ENCODE measurements at regions not wholly inside any gene's neighbourhood (a gene's known extent, or its start where the extent isn't known, plus 50 kb on each side); places are given as distances from the start of the nearest gene placed in this dataset.
"Not testable (repeated sequence)": the region's sequence is repeated elsewhere in the genome, so short reads cannot be mapped to it uniquely, and the experiment has no call there.

DNA sequence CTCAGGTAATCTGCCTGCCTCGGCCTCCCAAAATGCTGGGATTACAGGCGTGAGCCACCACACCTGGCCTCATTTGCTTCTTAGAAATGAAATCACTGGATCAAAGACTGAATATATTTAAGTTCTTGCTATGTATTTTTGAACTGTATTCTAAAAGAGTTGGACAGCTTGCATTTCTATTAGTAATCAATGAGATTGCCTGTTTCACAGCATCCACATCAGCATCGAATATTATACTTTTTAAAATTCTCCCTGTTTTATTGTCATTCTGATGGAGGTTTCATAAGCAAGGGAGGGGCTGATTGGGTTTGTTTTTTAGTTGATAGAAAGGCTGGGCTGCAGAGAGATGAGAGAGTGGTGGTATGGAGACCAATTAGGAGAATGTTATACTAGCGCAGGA lies 68.7 kb upstream of the CREB3L1 start:
- Histone ChIP-seq H3K27me3 (ENCODE audit: control insufficient read depth in 5 of 5, insufficient read depth in 4 of 5, low read length in 5 of 5) (peaks cover 0 to 2% (median 0%) of the 10 kb centered on the region in 5 donors), H3K4me3 (ENCODE audit: low read depth in 1 of 5, low read length in 5 of 5) (no peak overlapping the region), H3K27ac (ENCODE audit: low read depth, low read length) (no peak overlapping the region), H3K9me3 (ENCODE audit: control insufficient read depth in 5 of 5, low read length in 5 of 5) (peaks cover 0 to 2% (median 0%) of the 10 kb centered on the region in 5 donors), H3K4me1 (ENCODE audit: control insufficient read depth in 5 of 5, insufficient read depth in 5 of 5, low read length in 5 of 5) (no peaks in the 10 kb centered on the region), H3K9ac (ENCODE audit: low read length in 5 of 5) (no peak overlapping the region), H3K36me3 (ENCODE audit: control insufficient read depth in 5 of 5, insufficient read depth in 5 of 5, low read length in 5 of 5) (no peaks in the 10 kb centered on the region)

DNA sequence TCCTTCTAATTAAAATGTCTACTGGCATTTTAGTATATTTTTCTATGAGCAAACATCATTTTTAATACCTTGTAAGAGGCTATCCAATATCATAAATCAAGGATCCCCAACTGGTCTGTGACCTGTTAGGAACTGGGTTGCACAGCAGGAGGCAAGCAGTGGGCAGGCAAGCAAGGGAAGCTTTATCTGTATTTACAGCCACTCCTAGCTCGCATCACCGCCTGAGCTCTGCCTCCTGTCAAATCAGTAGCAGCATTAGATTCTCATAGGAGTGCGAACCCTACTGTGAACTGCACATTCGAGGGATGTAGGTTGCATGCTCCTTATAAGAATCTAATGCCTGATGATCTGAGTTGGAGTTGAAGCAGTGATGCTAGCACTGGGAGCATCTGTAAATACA lies 70.2 kb upstream of the CREB3L1 start:
- H3K9ac ChIP-seq (ENCODE audit: low read length in 5 of 5) = no peak overlapping the region
- H3K4me1 ChIP-seq (ENCODE audit: control insufficient read depth in 5 of 5, insufficient read depth in 5 of 5, low read length in 5 of 5) = no peaks in the 10 kb centered on the region
- H3K9me3 ChIP-seq (ENCODE audit: control insufficient read depth in 5 of 5, low read length in 5 of 5) = peaks cover 0 to 2% (median 0%) of the 10 kb centered on the region in 5 donors
- no peak overlapping the region for H3K4me3 ChIP-seq (ENCODE audit: low read depth in 1 of 5, low read length in 5 of 5)
- H3K27ac ChIP-seq (ENCODE audit: low read depth, low read length) = no peak overlapping the region
- peaks cover 0 to 2% (median 0%) of the 10 kb centered on the region in 5 donors for H3K27me3 ChIP-seq (ENCODE audit: control insufficient read depth in 5 of 5, insufficient read depth in 4 of 5, low read length in 5 of 5)
- no peaks in the 10 kb centered on the region for H3K36me3 ChIP-seq (ENCODE audit: control insufficient read depth in 5 of 5, insufficient read depth in 5 of 5, low read length in 5 of 5)

DNA sequence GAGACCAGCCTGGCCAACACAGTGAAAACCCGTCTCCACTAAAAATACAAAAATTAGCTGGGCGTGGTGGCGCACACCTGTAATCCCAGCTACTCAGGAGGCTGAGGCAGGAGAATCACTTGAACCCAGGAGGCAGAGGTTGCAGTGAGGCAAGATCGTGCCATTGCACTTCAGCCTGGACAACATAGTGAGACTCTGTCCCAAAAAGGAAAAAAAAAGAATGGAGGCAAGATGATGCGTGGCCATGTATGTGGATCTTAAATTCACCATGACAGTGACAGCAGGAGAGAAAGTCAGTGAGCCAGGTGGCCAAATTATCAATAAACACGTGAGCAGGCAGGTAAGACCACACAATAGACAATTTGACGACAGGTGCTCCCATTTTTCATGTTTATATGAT lies 73.0 kb upstream of the CREB3L1 start:
- H3K27me3 ChIP-seq (ENCODE audit: control insufficient read depth in 5 of 5, insufficient read depth in 4 of 5, low read length in 5 of 5); H3K27ac ChIP-seq (ENCODE audit: low read depth, low read length); H3K9ac ChIP-seq (ENCODE audit: low read length in 5 of 5); H3K4me3 ChIP-seq (ENCODE audit: low read depth in 1 of 5, low read length in 5 of 5); H3K4me1 ChIP-seq (ENCODE audit: control insufficient read depth in 5 of 5, insufficient read depth in 5 of 5, low read length in 5 of 5); H3K9me3 ChIP-seq (ENCODE audit: control insufficient read depth in 5 of 5, low read length in 5 of 5); H3K36me3 ChIP-seq (ENCODE audit: control insufficient read depth in 5 of 5, insufficient read depth in 5 of 5, low read length in 5 of 5): not testable (repeated sequence)

DNA sequence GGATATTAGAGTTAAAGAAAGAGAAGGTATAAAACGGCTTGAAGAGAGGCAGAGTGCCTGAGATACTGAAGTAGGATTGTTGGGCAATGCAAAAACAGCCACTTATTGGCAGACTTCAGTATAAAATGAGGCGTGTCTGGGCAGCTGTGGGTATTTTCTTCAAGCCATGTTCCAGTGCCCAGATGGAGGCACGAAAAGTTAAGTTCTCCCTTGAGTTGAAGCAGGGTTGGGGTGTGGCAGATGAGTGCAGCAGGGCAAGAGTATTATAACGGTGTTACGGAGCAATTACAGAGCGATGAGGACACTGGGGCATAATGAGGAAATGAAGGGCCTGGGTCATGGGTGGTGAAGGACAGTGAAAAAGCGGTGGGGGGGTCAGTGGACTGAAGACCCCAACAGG lies 73.7 kb upstream of the CREB3L1 start:
- H3K27ac ChIP-seq (ENCODE audit: low read depth, low read length) = no peak overlapping the region
- no peak overlapping the region for H3K9ac ChIP-seq (ENCODE audit: low read length in 5 of 5)
- H3K4me1 ChIP-seq (ENCODE audit: control insufficient read depth in 5 of 5, insufficient read depth in 5 of 5, low read length in 5 of 5) = no peaks in the 10 kb centered on the region
- no peaks in the 10 kb centered on the region for H3K36me3 ChIP-seq (ENCODE audit: control insufficient read depth in 5 of 5, insufficient read depth in 5 of 5, low read length in 5 of 5)
- peaks cover 0 to under 1% (median 0%) of the 10 kb centered on the region in 5 donors for H3K9me3 ChIP-seq (ENCODE audit: control insufficient read depth in 5 of 5, low read length in 5 of 5)
- H3K27me3 ChIP-seq (ENCODE audit: control insufficient read depth in 5 of 5, insufficient read depth in 4 of 5, low read length in 5 of 5) = peaks cover 0 to 8% (median 3%) of the 10 kb centered on the region in 5 donors
- no peak overlapping the region for H3K4me3 ChIP-seq (ENCODE audit: low read depth in 1 of 5, low read length in 5 of 5)

DNA sequence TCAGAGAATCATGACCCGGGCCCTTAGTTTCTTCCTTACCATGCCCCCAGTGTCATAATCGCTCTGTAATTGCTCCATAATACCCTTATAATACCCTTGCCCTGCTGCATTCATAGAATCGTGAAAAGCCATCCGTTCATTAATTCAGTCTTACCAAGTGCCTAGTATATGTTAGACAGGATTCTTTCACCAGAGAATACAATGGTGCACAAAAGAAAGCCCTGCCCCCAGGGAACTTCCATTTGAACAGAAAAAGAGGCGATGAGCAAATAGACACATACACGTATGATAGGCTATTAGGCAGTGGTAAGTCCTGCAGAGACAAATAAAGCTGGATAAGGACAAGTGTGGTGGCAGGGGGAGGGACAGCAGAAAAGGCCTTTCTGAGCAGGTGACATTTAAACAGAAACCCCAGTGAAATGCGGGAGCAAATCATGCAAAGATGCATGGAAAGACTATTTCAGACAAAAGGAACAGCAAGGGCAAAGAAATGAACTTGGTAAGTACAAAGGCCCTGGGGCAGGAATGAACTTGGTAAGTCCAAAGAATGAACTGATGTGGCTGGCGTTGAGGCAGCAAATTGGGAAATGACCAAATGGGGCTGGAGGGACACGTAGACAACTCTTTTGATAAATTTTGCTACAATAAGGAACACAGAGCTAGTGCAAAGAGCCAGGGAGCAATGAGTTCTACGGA lies 74.6 kb upstream of the CREB3L1 start:
- peaks cover 0 to 8% (median 7%) of the 10 kb centered on the region in 5 donors for H3K27me3 ChIP-seq (ENCODE audit: control insufficient read depth in 5 of 5, insufficient read depth in 4 of 5, low read length in 5 of 5)
- no peak overlapping the region for H3K9ac ChIP-seq (ENCODE audit: low read length in 5 of 5)
- no peaks in the 10 kb centered on the region for H3K9me3 ChIP-seq (ENCODE audit: control insufficient read depth in 5 of 5, low read length in 5 of 5)
- H3K36me3 ChIP-seq (ENCODE audit: control insufficient read depth in 5 of 5, insufficient read depth in 5 of 5, low read length in 5 of 5) = no peaks in the 10 kb centered on the region
- H3K4me1 ChIP-seq (ENCODE audit: control insufficient read depth in 5 of 5, insufficient read depth in 5 of 5, low read length in 5 of 5) = no peaks in the 10 kb centered on the region
- no peak overlapping the region for H3K4me3 ChIP-seq (ENCODE audit: low read depth in 1 of 5, low read length in 5 of 5)
- H3K27ac ChIP-seq (ENCODE audit: low read depth, low read length) = no peak overlapping the region

DNA sequence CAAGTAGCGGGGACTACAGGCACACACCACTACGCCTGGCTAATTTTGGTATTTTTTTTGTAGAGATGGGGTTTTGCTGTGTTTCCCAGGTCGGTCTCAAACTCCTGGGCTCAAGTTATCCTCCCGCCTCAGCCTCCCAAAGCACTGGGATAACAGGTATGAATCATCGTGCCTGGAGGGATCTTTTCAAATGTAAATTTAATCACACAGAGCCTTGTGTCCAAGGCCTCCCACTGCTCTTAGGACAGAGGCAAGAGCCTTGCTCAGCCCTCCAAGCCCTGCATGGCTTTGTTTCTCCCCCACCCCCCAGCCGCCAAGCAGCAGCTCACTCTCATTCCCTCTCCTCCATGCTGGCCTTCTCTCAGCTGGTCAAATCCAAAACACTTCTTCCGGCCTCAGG lies 75.3 kb upstream of the CREB3L1 start:
- no peaks in the 10 kb centered on the region for H3K36me3 ChIP-seq (ENCODE audit: control insufficient read depth in 5 of 5, insufficient read depth in 5 of 5, low read length in 5 of 5)

DNA sequence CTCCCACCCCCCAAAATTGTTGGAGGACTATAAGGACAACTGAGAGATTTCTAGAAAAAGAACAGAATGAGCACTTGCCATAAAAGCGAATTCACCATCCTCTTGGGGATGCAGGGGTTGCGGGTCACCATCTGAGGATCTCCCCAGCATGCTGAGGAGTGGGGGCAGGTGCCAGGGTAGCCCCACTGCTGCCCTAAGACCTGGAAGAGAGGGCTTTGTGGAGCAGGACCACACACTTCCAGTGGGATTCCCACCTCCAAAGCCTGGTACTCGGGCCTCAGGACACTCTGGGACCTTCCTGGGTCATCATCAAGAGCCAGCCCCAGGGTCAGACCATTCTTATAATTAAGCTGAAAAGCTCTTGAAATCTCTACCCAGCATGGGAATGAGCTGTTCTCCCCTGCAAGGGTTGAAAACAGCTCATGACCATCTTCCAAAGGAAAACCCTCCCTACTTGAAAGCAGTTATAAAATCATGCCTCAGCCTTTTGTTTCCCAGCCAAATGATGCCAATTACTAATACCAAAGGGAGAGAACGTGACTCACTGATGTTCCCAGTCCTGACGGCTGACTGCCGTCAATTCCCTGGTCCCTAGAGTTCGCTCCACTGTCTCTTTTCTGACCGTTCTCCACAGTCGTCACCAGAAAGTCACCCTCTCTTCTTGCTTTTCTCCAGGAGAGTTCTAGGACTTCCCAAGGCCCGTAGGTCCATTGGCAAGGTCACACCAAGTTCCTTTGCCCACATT lies 76.8 kb upstream of the CREB3L1 start:
- H3K4me3 ChIP-seq (ENCODE audit: low read depth in 1 of 5, low read length in 5 of 5) = no peak overlapping the region
- H3K36me3 ChIP-seq (ENCODE audit: control insufficient read depth in 5 of 5, insufficient read depth in 5 of 5, low read length in 5 of 5) = no peaks in the 10 kb centered on the region
- H3K9ac ChIP-seq (ENCODE audit: low read length in 5 of 5) = no peak overlapping the region
- H3K27ac ChIP-seq (ENCODE audit: low read depth, low read length) = no peak overlapping the region
- H3K4me1 ChIP-seq (ENCODE audit: control insufficient read depth in 5 of 5, insufficient read depth in 5 of 5, low read length in 5 of 5) = no peaks in the 10 kb centered on the region
- peaks cover 0 to 9% (median 7%) of the 10 kb centered on the region in 5 donors for H3K27me3 ChIP-seq (ENCODE audit: control insufficient read depth in 5 of 5, insufficient read depth in 4 of 5, low read length in 5 of 5)
- H3K9me3 ChIP-seq (ENCODE audit: control insufficient read depth in 5 of 5, low read length in 5 of 5) = no peaks in the 10 kb centered on the region

More for the DNA sequence above, 75.3 kb upstream of the CREB3L1 start:
- H3K4me3 ChIP-seq (ENCODE audit: low read depth in 1 of 5, low read length in 5 of 5) = no peak overlapping the region
- no peak overlapping the region for H3K9ac ChIP-seq (ENCODE audit: low read length in 5 of 5)
- H3K27me3 ChIP-seq (ENCODE audit: control insufficient read depth in 5 of 5, insufficient read depth in 4 of 5, low read length in 5 of 5) = peaks cover 0 to 9% (median 7%) of the 10 kb centered on the region in 5 donors
- no peaks in the 10 kb centered on the region for H3K9me3 ChIP-seq (ENCODE audit: control insufficient read depth in 5 of 5, low read length in 5 of 5)
- no peaks in the 10 kb centered on the region for H3K4me1 ChIP-seq (ENCODE audit: control insufficient read depth in 5 of 5, insufficient read depth in 5 of 5, low read length in 5 of 5)
- H3K27ac ChIP-seq (ENCODE audit: low read depth, low read length) = no peak overlapping the region

DNA sequence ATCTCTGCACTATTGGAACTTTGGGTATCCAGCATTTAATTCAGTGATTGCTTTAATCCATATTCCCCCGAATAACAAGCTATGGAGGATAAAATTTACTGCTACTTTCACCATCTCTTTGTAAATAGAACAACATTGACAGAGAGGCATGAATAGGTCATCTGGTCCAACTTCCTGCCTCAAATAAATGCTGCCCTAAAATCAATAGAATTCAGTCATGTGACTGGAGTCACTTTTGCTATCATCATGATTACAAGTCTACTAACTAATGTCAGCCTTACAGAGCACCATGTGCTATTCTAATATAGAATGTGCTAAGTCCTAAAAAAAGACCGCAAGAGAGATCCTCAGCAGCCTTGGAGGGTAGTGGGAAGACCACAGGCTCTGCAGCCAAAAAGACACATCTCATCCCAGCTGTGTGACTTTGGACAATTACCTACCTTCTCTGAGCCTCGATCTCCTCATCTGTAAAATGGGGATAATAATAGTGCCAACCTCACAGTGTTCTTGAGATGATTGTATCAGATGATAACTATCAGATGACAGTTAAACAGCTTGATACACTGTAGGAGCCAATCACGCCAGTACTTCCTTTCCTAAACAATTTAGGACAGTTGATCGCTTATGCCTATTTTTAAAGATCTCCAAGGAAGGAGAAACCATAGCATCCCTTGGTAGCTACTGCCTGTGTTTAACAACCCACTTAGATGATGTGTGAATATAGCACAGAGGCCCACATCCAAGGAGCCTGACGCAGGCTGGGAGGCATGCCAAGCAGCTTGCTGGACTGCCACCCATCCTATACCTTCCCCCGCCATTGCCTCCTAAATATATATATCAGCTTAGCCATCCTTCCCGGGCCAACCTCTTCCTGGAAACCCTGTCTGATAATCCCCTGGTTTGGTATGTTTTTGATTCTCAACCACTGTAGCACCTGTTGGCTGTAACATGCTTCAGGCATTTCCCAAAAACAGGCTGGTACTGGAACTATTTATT lies 77.3 kb upstream of the PHF21A start:
- Histone ChIP-seq H3K4me1 (ENCODE audit: control insufficient read depth in 5 of 5, insufficient read depth in 5 of 5, low read length in 5 of 5) (no peaks in the 10 kb centered on the region), H3K4me3 (ENCODE audit: low read depth in 1 of 5, low read length in 5 of 5) (no peak overlapping the region), H3K27me3 (ENCODE audit: control insufficient read depth in 5 of 5, insufficient read depth in 4 of 5, low read length in 5 of 5) (peaks cover 0 to 9% (median 7%) of the 10 kb centered on the region in 5 donors), H3K36me3 (ENCODE audit: control insufficient read depth in 5 of 5, insufficient read depth in 5 of 5, low read length in 5 of 5) (no peaks in the 10 kb centered on the region), H3K9me3 (ENCODE audit: control insufficient read depth in 5 of 5, low read length in 5 of 5) (no peaks in the 10 kb centered on the region), H3K9ac (ENCODE audit: low read length in 5 of 5) (no peak overlapping the region), H3K27ac (ENCODE audit: low read depth, low read length) (no peak overlapping the region)

DNA sequence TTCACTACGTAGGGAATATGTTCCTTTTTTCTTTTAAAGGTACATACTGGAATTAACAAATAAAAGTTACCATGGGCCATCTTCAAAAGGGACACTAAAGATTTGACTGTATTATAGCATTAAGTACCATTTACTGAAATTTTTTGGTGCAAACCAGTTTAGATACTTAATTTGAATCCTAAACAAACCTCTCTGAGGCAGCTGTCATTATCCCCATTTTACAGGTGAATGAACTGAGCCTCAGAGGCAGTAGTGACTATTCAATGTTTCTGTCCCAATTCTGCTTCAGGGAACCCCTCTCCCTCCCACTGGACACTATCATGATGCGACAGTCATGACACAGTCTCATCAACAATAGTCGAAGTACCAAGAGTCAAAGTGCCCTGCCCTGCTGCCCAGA lies 76.2 kb upstream of the PHF21A start:
- Histone ChIP-seq H3K9me3 (ENCODE audit: control insufficient read depth in 5 of 5, low read length in 5 of 5) (no peaks in the 10 kb centered on the region), H3K27ac (ENCODE audit: low read depth, low read length) (no peak overlapping the region), H3K36me3 (ENCODE audit: control insufficient read depth in 5 of 5, insufficient read depth in 5 of 5, low read length in 5 of 5) (no peaks in the 10 kb centered on the region), H3K4me3 (ENCODE audit: low read depth in 1 of 5, low read length in 5 of 5) (no peak overlapping the region), H3K27me3 (ENCODE audit: control insufficient read depth in 5 of 5, insufficient read depth in 4 of 5, low read length in 5 of 5) (peaks cover 0 to 9% (median 7%) of the 10 kb centered on the region in 5 donors), H3K9ac (ENCODE audit: low read length in 5 of 5) (no peak overlapping the region), H3K4me1 (ENCODE audit: control insufficient read depth in 5 of 5, insufficient read depth in 5 of 5, low read length in 5 of 5) (no peaks in the 10 kb centered on the region)

Data from subcutaneous abdominal adipose tissue (tissue), 5 donors.